HG02840 (cell line): ENCODE measurements at regions not wholly inside any gene's neighbourhood (a gene's known extent, or its start where the extent isn't known, plus 50 kb on each side); places are given as distances from the start of the nearest gene placed in this dataset.

Experiments
- ATAC-seq: cut with Tn5 transposase; IDR thresholded peaks from one replicate; pipeline ENCODE4 v1.9.1; 2021; ENCODE audit warnings: mild to moderate bottlenecking, moderate library complexity, moderate number of reproducible peaks; ENCODE audit not compliant: unreplicated experiment, low FRiP score

GRCh38 chr6:170164271-170164900 is 126.5 kb downstream of the DLL1 start:
- no peak for ATAC-seq

- ATAC-seq: no peak
Measured at GRCh38 chr6:170163405-170164170, 127.3 kb downstream of the DLL1 start.

GRCh38 chr6:170162775-170163404 is 128.0 kb downstream of the DLL1 start:
- ATAC-seq: no peak

- ATAC-seq: no peak
Measured at GRCh38 chr6:170162011-170162774, 128.7 kb downstream of the DLL1 start.

GRCh38 chr6:170160628-170161611 is 130.0 kb downstream of the DLL1 start:
- ATAC-seq: no peak

GRCh38 chr6:170160031-170160627 is 130.7 kb downstream of the DLL1 start:
- no peak for ATAC-seq

GRCh38 chr6:170159022-170159965 is 131.6 kb downstream of the DLL1 start:
- no peak for ATAC-seq

- no peak for ATAC-seq
Measured at GRCh38 chr6:170158296-170159021, 132.4 kb downstream of the DLL1 start.

GRCh38 chr6:170157567-170158218 is 133.2 kb downstream of the DLL1 start:
- no peak for ATAC-seq

GRCh38 chr6:170156448-170157375 is 134.2 kb downstream of the DLL1 start:
- no peak for ATAC-seq

GRCh38 chr6:170155464-170156196 is 135.2 kb downstream of the DLL1 start:
- ATAC-seq: no peak

GRCh38 chr6:170153436-170154319 is 137.2 kb downstream of the DLL1 start:
- ATAC-seq: no peak

GRCh38 chr6:170152989-170153388 is 137.9 kb downstream of the DLL1 start:
- no peak for ATAC-seq

- ATAC-seq: no peak
Measured at GRCh38 chr6:170152124-170152926, 138.6 kb downstream of the DLL1 start.
